Suprapubic skin (tissue), 4 donors: ENCODE measurements at regions not wholly inside any gene's neighbourhood (a gene's known extent, or its start where the extent isn't known, plus 50 kb on each side); places are given as distances from the start of the nearest gene placed in this dataset.

Experiments
- DNase-seq, 2 donors: peaks; one replicate each; pipeline ENCODE4 v3.0.0-alpha.2; 2019; ENCODE audit warnings: low spot score in 2 of 2
- H3K27ac ChIP-seq: fragments of 200-600 bp; sonication (generic); one replicate; pipeline ENCODE4 v1.5.1; 2019
- H3K27me3 ChIP-seq: fragments of 200-600 bp; sonication (generic); one replicate; pipeline ENCODE4 v1.5.1; 2019
- H3K36me3 ChIP-seq: fragments of 200-600 bp; sonication (generic); one replicate; pipeline ENCODE4 v1.5.1; 2019
- H3K4me1 ChIP-seq: fragments of 200-600 bp; sonication (generic); one replicate; pipeline ENCODE4 v1.5.1; 2019
- H3K4me3 ChIP-seq: fragments of 200-600 bp; sonication (generic); one replicate; pipeline ENCODE4 v1.5.1; 2019; ENCODE audit warnings: mild to moderate bottlenecking
- H3K9me3 ChIP-seq: fragments of 200-600 bp; sonication (generic); one replicate; pipeline ENCODE4 v1.5.1; 2019
- CTCF ChIP-seq, 2 donors: fragments of 200-600 bp in 1 of 2; fragments of 450-650 bp in 1 of 2; sonication (generic) in 1 of 2; IDR thresholded peaks; one replicate each; pipeline ENCODE4 v1.5.1; 2016 to 2019; ENCODE audit warnings: antibody characterized with exemption in 2 of 2, mild to moderate bottlenecking in 1 of 2, moderate library complexity in 1 of 2
- EP300 ChIP-seq: sonication (generic); formaldehyde crosslinking; IDR thresholded peaks from one replicate; pipeline ENCODE4 v1.6.1; 2017; ENCODE audit warnings: antibody characterized with exemption
- POLR2A ChIP-seq, 2 donors: fragments of 450-650 bp; IDR thresholded peaks; one replicate each; pipeline ENCODE4 v1.6.1; 2017; ENCODE audit warnings: antibody characterized with exemption in 2 of 2, mild to moderate bottlenecking in 2 of 2, moderate library complexity in 2 of 2
- POLR2AphosphoS5 ChIP-seq, 3 donors: sonication (generic); formaldehyde crosslinking; IDR thresholded peaks; one replicate each; pipeline ENCODE4 v1.6.1; 2017; ENCODE audit warnings: antibody characterized with exemption in 3 of 3
- WGBS: methylation state at CpG from one replicate; pipeline ENCODE4 v1.1.5; 2018; 5-methylcytosine and 5-hydroxymethylcytosine counted together

DNA sequence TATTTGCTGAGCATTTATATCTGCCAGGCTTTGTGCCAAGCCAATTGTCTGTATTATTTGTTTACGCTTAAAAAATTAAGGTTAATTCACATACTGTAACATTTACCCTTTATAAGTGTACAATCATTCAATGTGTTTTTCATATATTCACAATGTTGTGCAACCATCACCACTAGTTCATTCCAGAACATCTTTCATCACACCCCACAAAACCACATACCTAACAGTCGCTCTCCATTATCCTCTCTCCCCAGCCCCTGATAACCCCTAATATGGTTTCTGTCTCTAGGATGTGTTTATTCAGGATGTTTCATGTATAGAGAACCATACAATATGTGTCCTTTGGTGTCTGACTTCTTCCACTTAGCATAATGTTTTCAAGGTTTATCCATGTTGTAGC is 234.1 kb downstream of the INSIG2 start:
- H3K9me3 ChIP-seq: no peaks in the 10 kb centered on the region
- H3K27ac ChIP-seq: no peak overlapping the region
- H3K4me3 ChIP-seq: no peak overlapping the region
- TF ChIP-seq POLR2AphosphoS5 (IDR thresholded peaks at IDR 0.05): no peak
- no peak for TF ChIP-seq EP300
- no peak for TF ChIP-seq CTCF (IDR thresholded peaks at IDR 0.05)
- TF ChIP-seq POLR2A (IDR thresholded peaks at IDR 0.05): no peak
- DNase-seq: no peak
- WGBS: 85% methylated on average over 2 of the region's 2 CpGs
- no peaks in the 10 kb centered on the region for H3K36me3 ChIP-seq
- H3K4me1 ChIP-seq: peaks cover 18% of the 10 kb centered on the region
- no peaks in the 10 kb centered on the region for H3K27me3 ChIP-seq

DNA sequence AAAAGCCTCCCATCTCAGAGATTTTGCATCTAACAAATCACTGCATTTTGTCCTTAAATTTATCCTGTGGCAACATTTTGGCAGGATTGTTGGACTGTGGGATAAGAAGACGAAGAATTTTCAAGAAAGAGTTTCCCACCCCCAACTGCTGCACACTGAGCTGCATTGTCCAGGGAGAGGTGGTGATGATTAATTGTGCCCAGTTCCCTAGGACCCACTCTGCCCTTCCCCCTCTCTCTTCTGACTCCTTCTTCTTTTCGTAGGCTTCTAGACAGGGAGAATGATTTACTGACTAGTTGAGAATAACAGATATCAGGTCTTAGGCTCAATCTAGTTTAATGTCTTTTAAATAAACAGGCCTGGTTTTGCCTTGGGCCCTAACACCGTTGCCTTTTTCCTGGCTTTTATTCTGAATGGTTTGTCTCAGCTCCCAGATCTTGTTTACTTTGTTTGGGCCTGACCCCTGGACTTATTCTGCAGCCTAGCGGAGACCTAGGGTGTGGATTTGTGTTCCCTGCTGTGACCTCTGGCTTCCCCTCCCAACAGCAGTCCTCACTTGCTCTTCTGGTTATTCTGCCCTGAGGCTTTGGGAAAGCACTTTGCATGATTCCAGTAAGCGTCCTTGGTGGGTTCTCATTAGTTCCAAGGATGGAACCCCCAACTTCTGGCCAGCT is 233.3 kb downstream of the INSIG2 start:
- Histone ChIP-seq H3K27me3 (no peaks in the 10 kb centered on the region), H3K4me3 (no peak overlapping the region), H3K27ac (no peak overlapping the region), H3K9me3 (no peaks in the 10 kb centered on the region), H3K4me1 (peaks cover 18% of the 10 kb centered on the region), H3K36me3 (no peaks in the 10 kb centered on the region)
- WGBS: 30% methylated on average over 5 of the region's 5 CpGs
- no peak for DNase-seq
- no peak for TF ChIP-seq POLR2A (IDR thresholded peaks at IDR 0.05)
- no peak for TF ChIP-seq EP300
- no peak for TF ChIP-seq CTCF (IDR thresholded peaks at IDR 0.05)
- TF ChIP-seq POLR2AphosphoS5 (IDR thresholded peaks at IDR 0.05): no peak

DNA sequence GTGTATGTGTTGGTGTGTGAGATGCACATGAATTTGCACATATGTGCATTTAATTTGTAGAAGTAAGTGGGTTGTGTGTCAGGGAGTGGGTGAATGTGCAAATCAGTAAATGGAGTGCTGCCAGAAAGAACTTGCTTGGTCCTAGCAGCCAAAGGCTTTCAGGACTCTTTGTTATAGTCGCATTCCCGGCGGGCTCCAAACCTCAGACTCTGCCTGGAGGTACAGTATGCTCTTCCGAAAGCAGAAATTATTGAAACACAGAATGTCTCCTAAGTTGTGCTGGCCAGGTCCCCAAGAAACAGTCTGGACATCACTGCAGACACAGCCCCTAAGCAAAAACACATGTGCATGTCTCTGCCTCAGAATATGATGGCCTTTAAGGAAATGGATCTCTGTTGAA is 232.4 kb downstream of the INSIG2 start:
- Histone ChIP-seq H3K27me3 (no peaks in the 10 kb centered on the region), H3K4me3 (no peak overlapping the region), H3K27ac (no peak overlapping the region), H3K4me1 (peaks cover 18% of the 10 kb centered on the region), H3K9me3 (no peaks in the 10 kb centered on the region), H3K36me3 (no peaks in the 10 kb centered on the region)
- DNase-seq: no peak
- no peak for TF ChIP-seq POLR2A (IDR thresholded peaks at IDR 0.05)
- TF ChIP-seq POLR2AphosphoS5 (IDR thresholded peaks at IDR 0.05): no peak
- TF ChIP-seq CTCF (IDR thresholded peaks at IDR 0.05): no peak
- TF ChIP-seq EP300: no peak
- WGBS: 53% methylated on average over 4 of the region's 4 CpGs

GRCh38 chr2:118320196-118320595 is 231.9 kb downstream of the INSIG2 start:
- no peaks in the 10 kb centered on the region for H3K36me3 ChIP-seq
- TF ChIP-seq EP300 (no peak), POLR2A (IDR thresholded peaks at IDR 0.05) (no peak), POLR2AphosphoS5 (IDR thresholded peaks at IDR 0.05) (no peak)
- H3K4me1 ChIP-seq: peaks cover 18% of the 10 kb centered on the region
- H3K27me3 ChIP-seq: no peaks in the 10 kb centered on the region
- H3K27ac ChIP-seq: no peak overlapping the region
- 56% methylated on average over 6 of the region's 6 CpGs for WGBS
- H3K9me3 ChIP-seq: no peaks in the 10 kb centered on the region
- no peak for DNase-seq
- no peak overlapping the region for H3K4me3 ChIP-seq

GRCh38 chr2:118319271-118319684 is 231.0 kb downstream of the INSIG2 start:
- no peaks in the 10 kb centered on the region for H3K36me3 ChIP-seq
- TF ChIP-seq EP300 (no peak), POLR2AphosphoS5 (IDR thresholded peaks at IDR 0.05) (no peak), CTCF (IDR thresholded peaks at IDR 0.05) (no peak), POLR2A (IDR thresholded peaks at IDR 0.05) (no peak)
- no peak for DNase-seq
- peaks cover 18% of the 10 kb centered on the region for H3K4me1 ChIP-seq
- H3K27ac ChIP-seq: no peak overlapping the region
- 45% methylated on average over 4 of the region's 4 CpGs for WGBS
- H3K27me3 ChIP-seq: no peaks in the 10 kb centered on the region
- H3K4me3 ChIP-seq: no peak overlapping the region
- no peaks in the 10 kb centered on the region for H3K9me3 ChIP-seq

DNA sequence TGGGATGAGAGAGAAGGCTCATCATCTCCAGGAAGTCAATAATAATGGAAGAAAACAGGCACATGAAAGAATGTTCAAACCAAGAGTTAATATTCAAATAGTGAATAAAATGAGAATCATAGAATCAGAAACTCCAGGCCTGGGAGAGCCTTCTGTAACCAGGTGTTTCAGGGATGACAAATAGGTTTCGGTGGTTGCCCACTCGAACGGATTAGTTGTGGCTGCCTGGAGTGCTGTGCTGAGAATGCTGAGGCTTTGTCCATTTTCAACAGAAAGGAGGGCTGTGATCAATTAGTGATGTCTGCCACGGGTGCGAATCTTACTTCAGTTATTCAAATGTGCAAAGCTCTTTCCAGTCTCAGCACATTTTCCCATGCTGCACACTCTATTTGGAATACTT is 227.3 kb downstream of the INSIG2 start:
- Histone ChIP-seq H3K27me3 (no peaks in the 10 kb centered on the region), H3K4me3 (no peak overlapping the region), H3K4me1 (peaks cover 9% of the 10 kb centered on the region), H3K36me3 (no peaks in the 10 kb centered on the region), H3K27ac (no peak overlapping the region), H3K9me3 (no peaks in the 10 kb centered on the region)
- TF ChIP-seq EP300 (no peak), POLR2A (IDR thresholded peaks at IDR 0.05) (no peak), POLR2AphosphoS5 (IDR thresholded peaks at IDR 0.05) (no peak), CTCF (IDR thresholded peaks at IDR 0.05) (no peak)
- 81% methylated on average over 5 of the region's 5 CpGs for WGBS
- DNase-seq: no peak
